Kidney epithelial cell (primary cell): ENCODE measurements at regions not wholly inside any gene's neighbourhood (a gene's known extent, or its start where the extent isn't known, plus 50 kb on each side); places are given as distances from the start of the nearest gene placed in this dataset.

Experiments used
- DNase-seq: peaks from one replicate; pipeline ENCODE4 v3.0.0-alpha.2; 2010; ENCODE audit warnings: low read depth
- H3K27me3 ChIP-seq: 2 replicates; pipeline ENCODE4 v1.6.0; 2011; ENCODE audit warnings: low read length; ENCODE audit not compliant: control insufficient read depth, insufficient read depth
- H3K36me3 ChIP-seq: 2 replicates; pipeline ENCODE4 v1.5.1; 2011; ENCODE audit warnings: low read length; ENCODE audit not compliant: control insufficient read depth, insufficient read depth
- H3K4me3 ChIP-seq: 2 replicates; pipeline ENCODE4 v1.5.1; 2011; ENCODE audit warnings: low read depth, mild to moderate bottlenecking, control low read depth, low read length
- CTCF ChIP-seq: IDR thresholded peaks from 2 replicates; pipeline ENCODE4 v1.5.1; 2011; ENCODE audit warnings: mild to moderate bottlenecking, moderate library complexity, low read length, control low read depth, inconsistent platforms; ENCODE audit not compliant: insufficient read depth, poor library complexity, severe bottlenecking

GRCh38 chr2:16398486-16399043 lies 267.1 kb downstream of the CYRIA start:
- H3K36me3 ChIP-seq = no peaks in the 10 kb centered on the region

GRCh38 chr2:16397681-16398475 lies 267.8 kb downstream of the CYRIA start:
- DNase-seq = no peak
- no peaks in the 10 kb centered on the region for H3K36me3 ChIP-seq
- H3K27me3 ChIP-seq = no peaks in the 10 kb centered on the region
- TF ChIP-seq CTCF = no peak
- no peak overlapping the region for H3K4me3 ChIP-seq

More at GRCh38 chr2:16398486-16399043, 267.1 kb downstream of the CYRIA start:
- H3K4me3 ChIP-seq = no peak overlapping the region
- no peak for DNase-seq
- no peak for TF ChIP-seq CTCF
- H3K27me3 ChIP-seq = no peaks in the 10 kb centered on the region

GRCh38 chr2:16396986-16397385 lies 268.6 kb downstream of the CYRIA start:
- no peak for DNase-seq
- no peak for TF ChIP-seq CTCF
- Histone ChIP-seq H3K27me3 (no peaks in the 10 kb centered on the region), H3K36me3 (no peaks in the 10 kb centered on the region), H3K4me3 (no peak overlapping the region)

- no peak for DNase-seq
- Histone ChIP-seq H3K36me3 (no peaks in the 10 kb centered on the region), H3K27me3 (no peaks in the 10 kb centered on the region), H3K4me3 (no peak overlapping the region)
- TF ChIP-seq CTCF = no peak
Observed at GRCh38 chr2:16396171-16396570, 269.5 kb downstream of the CYRIA start.

GRCh38 chr2:16395601-16396000 lies 270.0 kb downstream of the CYRIA start:
- Histone ChIP-seq H3K4me3 (no peak overlapping the region), H3K36me3 (no peaks in the 10 kb centered on the region), H3K27me3 (no peaks in the 10 kb centered on the region)
- no peak for DNase-seq
- TF ChIP-seq CTCF = no peak

GRCh38 chr2:16394986-16395550 lies 270.6 kb downstream of the CYRIA start:
- DNase-seq = no peak
- Histone ChIP-seq H3K36me3 (no peaks in the 10 kb centered on the region), H3K27me3 (no peaks in the 10 kb centered on the region), H3K4me3 (no peak overlapping the region)
- TF ChIP-seq CTCF = no peak
